Fibroblast of lung (primary cell): ENCODE measurements at regions not wholly inside any gene's neighbourhood (a gene's known extent, or its start where the extent isn't known, plus 50 kb on each side); places are given as distances from the start of the nearest gene placed in this dataset.

Source experiments
- EZH2 ChIP-seq: IDR thresholded peaks from 2 replicates; pipeline ENCODE4 v1.5.1; 2012; ENCODE audit warnings: low read length, control low read depth, mild to moderate bottlenecking; ENCODE audit errors: missing control alignments
- TF ChIP-seq, protein P1 (sequence below), 2 donors: IDR thresholded peaks in 1 of 2; conservative IDR thresholded peaks in 1 of 2; 1 replicate in 1 of 2; 2 replicates in 1 of 2; pipeline ENCODE4 v1.5.1; 2011 to 2012; ENCODE audit warnings: low read length in 2 of 2, control low read depth in 1 of 2, inconsistent platforms in 1 of 2, low read depth in 1 of 2, mild to moderate bottlenecking in 1 of 2

DNA sequence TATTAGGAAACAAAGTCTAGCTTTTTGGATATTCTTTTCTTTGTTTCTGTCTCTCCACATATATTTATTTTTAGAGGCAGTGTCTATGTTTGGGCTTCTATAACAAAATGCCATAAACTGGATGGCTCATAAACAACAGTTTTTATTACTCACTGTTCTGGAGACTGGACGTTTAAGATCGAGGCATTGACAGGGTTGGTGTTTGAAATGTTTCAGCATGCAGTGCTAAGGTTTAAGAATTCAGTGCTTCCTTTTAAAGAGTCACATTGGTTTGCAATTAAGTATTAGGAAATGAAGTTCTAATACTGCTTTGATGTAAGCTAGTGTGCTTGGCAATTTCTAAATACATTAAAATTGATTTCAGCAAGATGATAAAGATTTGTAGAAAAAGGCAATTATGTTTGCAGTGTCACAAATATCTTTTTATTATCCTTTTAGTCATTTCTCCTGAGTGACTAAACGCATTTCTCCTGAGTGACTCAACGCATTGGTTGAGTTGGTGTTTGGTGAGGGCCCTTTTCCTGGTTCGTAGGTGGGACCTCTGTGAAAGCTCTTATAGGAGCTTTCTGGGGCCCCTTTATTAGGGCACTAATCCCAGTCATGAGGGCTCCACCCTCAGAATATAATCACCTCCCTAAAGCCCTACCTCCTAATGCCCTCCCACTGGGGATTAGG, 317.0 kb downstream of the USP25 start:
- TF ChIP-seq, protein P1, sequence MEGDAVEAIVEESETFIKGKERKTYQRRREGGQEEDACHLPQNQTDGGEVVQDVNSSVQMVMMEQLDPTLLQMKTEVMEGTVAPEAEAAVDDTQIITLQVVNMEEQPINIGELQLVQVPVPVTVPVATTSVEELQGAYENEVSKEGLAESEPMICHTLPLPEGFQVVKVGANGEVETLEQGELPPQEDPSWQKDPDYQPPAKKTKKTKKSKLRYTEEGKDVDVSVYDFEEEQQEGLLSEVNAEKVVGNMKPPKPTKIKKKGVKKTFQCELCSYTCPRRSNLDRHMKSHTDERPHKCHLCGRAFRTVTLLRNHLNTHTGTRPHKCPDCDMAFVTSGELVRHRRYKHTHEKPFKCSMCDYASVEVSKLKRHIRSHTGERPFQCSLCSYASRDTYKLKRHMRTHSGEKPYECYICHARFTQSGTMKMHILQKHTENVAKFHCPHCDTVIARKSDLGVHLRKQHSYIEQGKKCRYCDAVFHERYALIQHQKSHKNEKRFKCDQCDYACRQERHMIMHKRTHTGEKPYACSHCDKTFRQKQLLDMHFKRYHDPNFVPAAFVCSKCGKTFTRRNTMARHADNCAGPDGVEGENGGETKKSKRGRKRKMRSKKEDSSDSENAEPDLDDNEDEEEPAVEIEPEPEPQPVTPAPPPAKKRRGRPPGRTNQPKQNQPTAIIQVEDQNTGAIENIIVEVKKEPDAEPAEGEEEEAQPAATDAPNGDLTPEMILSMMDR (conservative IDR thresholded peaks at IDR 0.05 in 1 of 2, IDR thresholded peaks at IDR 0.05 in 1 of 2; ENCODE audit: low read depth in 1 of 2, low read length in 2 of 2): no peak
- no peak for TF ChIP-seq EZH2
